ENCODE measurements at regions not wholly inside any gene's neighbourhood (a gene's known extent, or its start where the extent isn't known, plus 50 kb on each side); places are given as distances from the start of the nearest gene placed in this dataset.

DNA sequence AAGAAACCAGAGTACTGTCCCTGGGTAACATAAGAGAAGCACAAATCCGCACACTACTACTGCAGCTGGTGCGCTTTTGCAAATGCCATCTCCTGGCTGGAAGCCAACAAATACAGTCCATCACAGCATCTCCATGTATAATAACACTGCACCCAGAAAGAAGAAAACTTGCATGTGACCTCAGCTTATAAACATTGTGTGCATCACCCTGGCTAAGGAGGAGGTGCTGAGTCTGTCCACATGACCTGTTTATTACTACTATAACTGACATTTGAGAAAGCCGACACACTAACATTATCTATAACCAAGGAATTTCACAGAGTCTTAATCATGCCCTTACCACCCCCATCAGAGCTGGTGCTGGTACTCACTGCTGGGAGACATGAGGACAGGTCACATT, 516.8 kb downstream of the CFAP47 start:
- DNase-seq (ENCODE audit: low read depth), result peak; percentile 23

DNA sequence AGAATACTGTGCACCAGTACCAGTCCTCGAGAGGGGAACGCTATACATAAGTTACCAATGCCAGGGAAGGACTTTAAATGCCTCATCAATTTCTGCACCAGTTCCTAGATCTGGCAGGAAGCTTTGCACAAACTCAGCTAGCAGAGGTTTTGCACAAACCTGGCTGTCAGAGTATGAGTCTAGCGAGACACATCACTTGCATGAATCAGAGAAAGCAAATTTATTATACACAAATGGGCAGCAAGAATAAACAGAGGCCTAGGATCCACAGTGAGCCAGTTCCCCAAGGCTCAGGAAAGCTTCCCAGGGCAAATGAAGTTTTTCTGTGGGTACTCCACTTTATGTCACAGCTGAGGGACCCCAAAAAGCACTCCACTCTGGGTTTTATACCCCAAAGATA, 523.5 kb downstream of the CFAP47 start:
- DNase-seq (ENCODE audit: low read depth), result peak; percentile 50

DNA sequence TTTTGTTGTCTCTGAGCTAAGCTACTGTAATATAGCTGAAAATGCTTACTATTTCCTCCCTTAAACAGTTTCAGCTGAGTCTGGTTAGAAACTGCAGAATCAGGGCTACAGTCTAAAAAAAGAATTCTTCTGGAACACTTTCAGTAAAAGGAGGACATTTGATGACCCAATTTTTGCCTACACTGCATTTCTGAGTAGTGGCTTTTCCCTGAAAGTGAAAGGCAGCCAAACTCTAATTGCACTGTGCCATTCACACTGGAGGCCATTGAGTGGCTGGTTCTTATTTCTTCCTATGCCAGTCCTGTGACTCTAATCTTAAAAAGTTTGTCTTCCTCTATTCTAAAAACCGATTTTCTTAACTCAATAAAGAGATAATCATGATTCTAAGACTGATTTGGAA, 526.0 kb downstream of the CFAP47 start:
- DNase-seq (ENCODE audit: low read depth), result no peak

DNA sequence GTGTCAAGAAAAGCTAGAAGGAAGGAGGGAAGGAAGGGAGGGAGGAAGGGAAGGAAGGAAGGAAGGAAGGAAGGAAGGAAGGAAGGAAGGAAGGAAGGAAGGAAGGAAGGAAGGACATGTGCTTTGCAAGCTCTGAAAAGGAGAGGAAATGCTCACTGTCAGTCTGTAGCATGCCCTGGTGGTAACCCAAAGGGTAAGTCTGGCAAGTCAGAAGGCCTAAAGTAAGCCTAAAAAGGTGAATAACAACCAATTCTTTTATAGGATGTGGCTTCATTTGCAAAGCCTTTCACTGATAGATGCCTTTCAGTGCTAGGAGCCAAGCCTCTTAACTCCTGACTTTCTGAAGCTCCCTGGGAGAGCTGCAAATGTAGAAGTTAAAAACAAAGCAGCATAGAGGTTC, 542.6 kb downstream of the CFAP47 start:
- DNase-seq (ENCODE audit: low read depth), result no peak

DNA sequence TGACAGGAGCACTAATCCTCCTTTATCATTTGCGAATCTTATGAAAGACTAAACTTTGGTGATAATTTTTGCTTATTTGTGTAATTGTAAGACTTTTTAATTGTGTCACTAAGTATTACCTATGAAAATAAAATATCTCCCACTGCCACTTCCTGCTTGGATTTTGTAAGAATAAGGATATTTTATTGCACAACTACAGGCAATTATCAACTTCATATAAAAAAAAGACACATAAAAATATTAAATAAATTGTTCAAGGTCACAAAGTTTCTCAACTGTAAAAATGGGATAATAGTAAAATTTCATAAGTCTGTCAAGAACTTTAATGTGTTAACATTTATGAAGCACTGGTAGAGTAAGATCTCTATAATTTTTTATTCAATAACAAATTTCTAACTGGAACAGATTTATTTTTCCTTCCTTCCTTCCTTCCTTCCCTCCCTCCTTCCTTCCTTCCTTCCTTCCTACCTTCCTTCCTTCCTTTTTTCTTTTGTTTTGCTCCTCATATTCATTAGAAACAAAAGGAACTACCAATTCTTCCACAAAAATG, 527.6 kb upstream of the FAM47C start:
- no peak for DNase-seq (ENCODE audit: low read depth)

DNA sequence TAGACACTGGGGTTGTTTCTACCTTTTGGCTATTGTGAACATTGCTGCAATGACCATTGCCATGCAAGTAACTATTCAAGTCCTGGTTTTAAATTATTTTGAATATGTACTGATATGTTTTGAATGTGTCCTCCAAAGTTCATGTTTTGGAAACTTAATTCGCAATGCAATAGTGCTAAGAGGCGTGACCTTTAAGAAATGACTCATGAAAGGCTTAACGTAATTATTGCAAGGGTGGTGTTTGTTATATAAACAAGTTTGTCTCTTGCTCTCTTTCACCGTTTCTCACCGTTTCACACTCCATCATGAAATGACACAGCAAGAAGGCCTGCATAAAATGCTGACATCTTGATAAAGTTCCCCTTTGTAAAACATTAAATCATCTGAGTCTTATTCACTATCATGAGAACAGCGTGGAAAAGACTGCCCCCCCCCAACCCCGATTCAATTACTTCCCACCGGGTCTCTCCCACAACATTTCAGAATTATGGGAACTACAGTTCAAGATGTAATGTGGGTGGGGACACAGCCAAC, 506.9 kb upstream of the FAM47C start:
- DNase-seq (ENCODE audit: low read depth), result no peak

DNA sequence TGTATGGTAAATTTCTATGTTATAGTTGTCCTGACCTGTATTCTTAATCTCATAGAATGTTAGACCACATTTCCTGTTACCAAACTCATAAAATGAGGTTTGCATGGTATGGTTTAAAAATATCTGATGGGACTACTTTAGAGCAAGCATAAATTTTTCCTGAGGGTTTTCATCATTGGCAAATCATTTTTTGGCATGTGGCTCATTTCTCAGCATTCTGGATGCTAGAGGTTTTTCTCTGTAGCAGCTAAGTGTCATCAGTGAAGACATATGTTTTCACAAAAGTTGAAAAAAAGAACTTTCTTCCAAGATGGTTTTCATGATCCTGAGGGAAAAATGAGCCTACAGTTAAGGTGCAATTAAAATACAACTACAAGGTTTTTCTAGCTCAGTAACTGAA, 503.5 kb upstream of the FAM47C start:
- no peak for DNase-seq (ENCODE audit: low read depth)

DNA sequence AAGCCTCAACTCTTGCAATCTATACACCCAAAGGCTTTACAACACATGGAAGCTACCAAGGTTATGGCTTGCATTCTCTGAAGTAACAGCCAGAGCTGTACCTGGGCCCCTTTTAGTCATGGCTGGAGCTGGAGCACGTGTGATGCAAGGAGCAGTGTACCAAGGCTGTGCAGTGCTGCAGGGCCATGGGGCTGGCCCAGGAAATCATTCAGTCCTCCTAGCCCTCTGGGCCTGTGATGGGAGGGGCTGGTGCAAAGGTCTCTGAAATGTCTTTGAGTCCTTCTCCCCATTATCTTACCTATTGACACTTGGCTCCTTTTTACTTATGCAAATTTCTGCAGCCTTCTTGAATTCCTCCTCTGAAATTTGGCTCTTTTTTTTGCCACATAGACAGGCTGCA, 500.1 kb upstream of the FAM47C start:
- DNase-seq (ENCODE audit: low read depth), result no peak

DNA sequence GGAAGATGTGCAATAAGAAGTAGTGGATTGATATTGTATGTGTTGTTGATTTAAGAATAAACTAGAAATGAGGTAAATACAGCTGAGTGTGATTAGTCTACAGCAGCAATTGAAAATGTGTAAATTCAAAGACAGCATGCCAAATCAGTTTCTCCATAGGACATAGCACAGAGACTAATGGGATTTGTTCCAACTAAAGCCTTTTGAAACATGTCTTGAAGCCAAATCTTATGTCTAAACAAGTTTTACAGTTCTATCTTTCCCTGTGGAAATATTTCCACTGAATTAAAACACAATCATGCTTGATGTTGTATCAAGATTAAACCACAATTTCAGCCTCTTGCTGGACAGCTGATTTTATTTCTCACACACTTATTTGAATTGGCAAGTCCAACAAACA, 497.4 kb upstream of the FAM47C start:
- no peak for DNase-seq (ENCODE audit: low read depth)

DNA sequence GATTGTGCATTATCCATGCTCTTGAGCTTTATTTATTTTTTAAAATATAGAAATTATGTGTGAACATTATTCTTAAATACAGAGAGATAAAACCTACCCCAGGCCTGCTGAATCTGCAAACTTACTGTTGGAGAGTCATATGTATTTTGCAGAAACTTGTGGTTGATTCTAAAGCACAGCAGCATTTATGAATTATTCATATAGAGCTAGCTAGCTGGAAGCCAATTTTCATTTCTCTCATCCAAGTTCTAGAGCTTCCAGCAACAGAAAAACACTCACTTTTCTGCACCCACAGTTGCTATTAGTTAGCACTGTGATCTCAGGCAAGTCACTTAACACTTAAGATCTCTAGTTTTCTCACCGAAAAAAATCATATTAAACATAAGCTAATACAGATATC, 479.5 kb upstream of the FAM47C start:
- no peak for DNase-seq (ENCODE audit: low read depth)

DNA sequence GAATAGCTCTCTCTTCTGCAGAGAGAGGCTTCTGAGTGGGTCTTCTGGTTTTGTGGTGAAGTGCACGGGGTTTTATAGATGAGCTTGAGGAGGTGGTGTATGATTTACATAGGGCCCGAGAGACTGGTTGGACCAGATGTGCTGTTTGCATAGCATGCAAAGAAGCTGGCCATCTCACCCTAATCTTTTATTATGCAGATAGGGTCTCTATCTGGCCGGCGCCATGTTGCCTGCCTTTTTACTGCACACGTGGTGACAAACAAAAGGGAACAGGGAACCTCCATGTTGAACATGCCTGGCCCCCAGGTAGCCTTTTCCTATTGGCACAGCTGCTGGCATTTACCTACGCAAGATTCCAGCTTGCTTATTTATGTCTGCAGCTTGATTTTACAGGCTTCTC, 473.3 kb upstream of the FAM47C start:
- no peak for DNase-seq (ENCODE audit: low read depth)

DNA sequence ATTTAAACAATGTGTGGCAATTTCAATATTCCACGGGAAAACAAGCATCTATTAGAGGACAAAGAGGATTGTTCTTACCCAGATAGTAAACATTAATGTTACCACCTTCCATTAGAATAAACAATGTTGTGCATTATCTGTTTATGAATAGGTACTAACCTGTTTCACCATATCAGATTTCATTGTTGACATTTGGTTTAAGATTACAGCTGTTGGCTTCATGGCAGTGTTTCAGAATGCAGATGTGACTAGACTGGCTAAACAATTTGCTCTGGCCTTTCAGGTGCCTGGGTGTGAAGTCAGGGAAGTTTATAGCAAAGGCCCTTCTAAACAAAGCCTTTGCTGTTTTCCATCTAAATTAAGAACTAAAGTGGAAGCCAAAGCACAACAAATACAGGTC, 464.7 kb upstream of the FAM47C start:
- no peak for DNase-seq (ENCODE audit: low read depth)

DNA sequence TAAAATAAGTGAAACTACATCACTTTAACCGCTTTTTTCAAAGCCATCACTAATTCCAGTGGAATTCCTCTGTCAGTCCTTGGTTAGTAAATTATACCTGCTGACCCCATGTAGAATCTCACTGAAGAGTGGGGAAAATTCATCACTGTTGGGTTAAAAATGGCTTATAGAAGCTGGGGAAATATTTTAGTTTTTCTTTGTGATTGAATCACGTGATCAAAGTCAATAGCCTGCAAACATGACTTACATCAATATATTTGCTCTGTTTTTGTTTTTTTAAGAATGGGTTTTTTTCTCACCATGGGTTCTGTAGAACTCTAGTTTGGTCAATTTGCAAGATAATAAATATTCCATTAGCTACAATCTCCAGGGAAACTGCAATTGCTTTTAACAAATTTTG, 445.2 kb upstream of the FAM47C start:
- no peak for DNase-seq (ENCODE audit: low read depth)

DNA sequence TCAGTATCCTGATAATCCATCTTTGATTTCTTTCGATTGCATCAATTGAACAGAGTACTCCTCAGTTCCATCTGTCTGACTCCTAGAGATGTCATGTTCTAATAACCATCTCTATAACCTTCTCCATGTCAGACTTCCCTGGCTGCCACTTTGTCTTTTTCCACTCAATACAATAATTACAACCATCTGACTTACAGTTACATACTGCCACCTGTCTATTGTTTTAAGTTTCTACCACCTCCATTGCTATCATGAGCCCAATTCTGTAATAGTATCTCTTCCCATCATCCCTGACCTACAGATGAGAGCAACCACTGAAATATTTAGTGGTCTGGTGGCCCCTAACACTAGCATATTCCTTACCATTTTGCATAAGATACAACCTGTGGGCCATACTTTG, 439.2 kb upstream of the FAM47C start:
- DNase-seq (ENCODE audit: low read depth), result no peak

DNA sequence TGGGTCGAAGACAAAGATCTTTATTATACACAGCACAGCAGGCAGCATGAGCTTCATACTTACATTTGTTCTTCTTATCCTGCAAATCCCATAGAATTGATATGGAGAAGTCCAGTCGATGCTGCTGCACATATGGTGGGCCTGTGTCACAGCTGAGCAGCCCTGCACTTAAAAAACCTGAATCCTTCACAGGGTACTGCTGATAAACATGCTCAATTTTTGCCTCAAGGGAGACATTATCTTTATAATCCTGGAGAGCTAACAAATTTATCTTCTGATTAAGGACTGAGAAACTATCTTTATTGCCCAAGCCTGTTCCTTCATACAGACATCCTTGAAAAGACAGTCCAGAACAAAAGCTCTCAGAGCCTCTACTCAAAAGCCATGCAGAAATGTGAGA, 434.4 kb upstream of the FAM47C start:
- no peak for DNase-seq (ENCODE audit: low read depth)

DNA sequence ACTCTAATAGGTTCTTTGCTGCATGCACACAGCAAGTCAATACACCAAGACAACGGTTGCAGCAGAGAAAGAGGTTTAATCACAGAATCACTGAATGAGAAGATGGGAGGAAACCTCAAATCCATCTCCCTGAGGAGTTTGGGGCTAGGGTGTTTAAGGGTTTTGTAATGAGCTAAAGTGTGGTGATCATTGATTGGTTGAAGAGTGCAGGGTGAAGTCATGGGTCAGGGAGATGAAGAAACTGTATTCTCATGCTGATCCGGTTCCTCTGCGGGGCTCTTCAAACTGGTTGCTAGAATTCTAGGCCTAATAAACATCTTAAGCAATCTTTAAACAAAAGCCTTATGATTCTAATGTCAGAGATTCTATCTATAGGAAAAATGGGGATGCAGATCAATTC, 432.5 kb upstream of the FAM47C start:
- DNase-seq (ENCODE audit: low read depth), result no peak

DNA sequence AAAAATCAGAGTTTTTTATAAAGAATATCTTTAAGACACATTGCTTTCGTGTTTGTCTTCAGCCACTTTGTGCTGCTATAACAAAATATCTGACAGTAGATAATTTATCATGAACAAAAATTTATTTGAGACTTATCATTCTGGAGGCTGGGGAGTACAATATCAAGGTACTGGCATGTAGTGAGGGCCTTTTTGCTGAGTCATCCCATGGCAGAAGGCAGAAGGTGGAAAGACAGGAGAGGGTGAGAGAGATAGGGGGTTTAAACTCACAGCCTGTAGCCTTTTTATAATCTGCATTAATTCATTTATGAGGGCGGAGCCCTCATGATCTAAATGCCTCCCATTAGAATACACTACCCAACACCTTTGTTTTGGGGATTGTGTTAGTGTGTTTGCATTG, 431.2 kb upstream of the FAM47C start:
- no peak for DNase-seq (ENCODE audit: low read depth)

DNA sequence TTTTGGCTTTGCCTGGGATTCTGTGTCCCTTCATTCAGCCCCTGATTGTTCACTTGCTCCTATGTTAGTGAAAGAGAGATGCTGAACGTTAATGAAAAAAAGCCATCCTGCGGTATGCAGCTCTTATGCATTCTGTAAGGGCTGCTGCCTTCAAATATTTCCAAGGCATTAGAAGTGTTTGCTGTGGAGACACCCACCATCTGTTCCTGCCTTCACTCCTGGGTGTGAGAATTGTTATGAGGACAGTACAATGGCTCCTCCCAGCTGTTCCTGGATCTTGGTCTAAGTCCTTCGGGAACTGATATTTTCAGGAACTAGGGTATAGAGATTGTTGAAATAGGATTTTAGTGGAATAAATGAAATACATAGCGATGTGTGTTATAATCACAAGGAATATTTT, 427.1 kb upstream of the FAM47C start:
- no peak for DNase-seq (ENCODE audit: low read depth)

DNA sequence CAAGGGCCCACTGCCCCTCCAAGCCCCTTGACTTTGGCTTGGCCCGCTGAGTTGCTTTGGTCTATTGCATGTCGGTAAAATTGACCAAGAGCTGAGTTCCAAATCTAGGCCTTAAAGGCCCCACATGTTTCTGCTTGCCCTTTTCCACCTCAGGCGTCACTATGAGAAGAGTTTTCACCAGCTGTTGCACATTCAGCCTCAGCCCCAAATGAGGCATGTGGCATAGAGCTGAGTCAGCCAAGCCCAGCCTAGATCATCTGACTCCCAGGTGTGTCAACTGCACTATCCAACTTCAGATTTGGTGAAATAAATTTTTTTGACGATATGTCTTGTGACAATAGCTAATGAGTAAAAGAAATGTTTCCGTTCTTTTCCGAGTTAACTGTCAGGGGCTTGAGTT, 424.5 kb upstream of the FAM47C start:
- DNase-seq (ENCODE audit: low read depth), result no peak

DNA sequence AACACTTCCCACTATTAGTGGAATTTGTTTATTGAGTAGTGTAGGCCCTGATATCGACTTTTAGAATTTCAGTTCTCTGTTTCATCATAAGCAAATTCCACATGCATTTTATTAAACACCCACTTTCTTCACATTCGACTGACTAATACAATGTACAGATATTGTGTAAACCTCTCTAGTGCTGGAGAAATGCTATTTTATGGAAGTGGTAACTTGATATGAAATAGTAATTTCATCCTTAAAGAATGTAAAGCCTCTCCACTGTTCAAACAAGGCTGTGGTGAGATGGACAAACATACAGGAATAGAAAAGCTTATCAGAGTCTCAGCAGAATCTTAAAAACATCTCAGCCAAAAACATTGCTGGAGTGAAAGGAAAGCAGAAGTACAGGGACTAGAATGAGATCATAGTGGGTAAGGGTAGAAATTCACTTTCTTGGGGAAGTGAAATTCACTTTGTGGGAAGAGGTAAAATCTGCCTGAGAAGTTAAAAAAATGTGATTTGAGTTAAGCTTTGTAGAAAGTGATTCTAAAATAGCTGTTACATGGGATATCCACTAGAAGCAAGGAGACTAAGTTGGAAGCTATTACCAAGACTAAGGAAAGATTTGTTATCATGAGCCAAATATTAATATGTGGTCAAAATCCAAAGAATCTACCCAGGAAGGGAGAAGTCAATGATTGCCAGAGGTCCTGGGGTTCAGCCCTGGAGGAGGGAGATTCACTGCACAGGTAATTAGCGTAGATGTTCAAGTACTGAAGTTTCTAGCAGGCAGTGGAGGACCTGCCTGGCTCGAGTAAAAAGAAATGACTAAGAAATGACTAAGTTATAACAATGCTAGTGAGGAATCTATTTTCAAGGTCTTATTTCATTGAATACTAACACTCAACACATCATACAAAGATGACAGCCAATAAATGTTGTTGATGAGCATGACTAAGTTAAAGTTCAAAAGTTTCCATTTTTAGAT, 398.3 kb upstream of the FAM47C start:
- DNase-seq (ENCODE audit: low read depth), result peak; percentile 3

DNA sequence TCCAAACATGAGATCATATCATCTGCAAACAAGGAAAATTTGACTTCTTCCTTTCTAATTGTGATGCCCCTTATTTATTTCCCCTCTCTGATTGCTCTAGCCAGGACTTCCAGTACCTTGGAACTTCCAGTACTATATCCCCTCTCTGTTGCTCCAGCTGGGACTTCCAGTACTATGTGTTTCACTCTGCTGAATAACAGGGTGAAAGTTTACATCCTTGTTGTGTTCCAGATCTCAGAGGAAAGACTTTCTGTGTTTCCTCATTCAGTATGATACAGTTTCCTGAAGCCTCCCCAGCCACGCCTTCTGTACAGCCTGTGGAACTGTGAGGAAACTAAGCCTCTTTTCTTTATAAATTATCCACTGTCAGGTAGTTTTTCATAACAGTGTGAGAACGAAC, 381.3 kb upstream of the FAM47C start:
- no peak for DNase-seq (ENCODE audit: low read depth)

DNA sequence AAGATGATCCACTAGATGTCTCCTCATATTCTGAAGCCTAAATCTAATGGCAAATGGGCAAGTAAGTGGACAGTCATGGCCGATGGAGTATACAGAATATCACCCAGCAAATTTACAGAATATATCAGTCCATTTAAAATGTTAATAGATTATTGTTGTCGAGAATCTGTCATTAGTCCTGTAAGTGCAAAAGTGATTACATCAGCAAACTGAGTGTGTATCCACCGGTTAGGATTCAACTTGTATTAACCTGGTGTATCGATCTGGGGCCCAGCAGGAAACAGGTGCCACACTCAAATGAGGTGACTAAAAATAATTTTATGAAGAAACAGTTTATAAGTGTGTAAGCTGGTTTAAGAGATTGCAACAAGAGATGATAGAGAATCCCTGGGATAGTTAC, 367.9 kb upstream of the FAM47C start:
- DNase-seq (ENCODE audit: low read depth), result no peak

DNA sequence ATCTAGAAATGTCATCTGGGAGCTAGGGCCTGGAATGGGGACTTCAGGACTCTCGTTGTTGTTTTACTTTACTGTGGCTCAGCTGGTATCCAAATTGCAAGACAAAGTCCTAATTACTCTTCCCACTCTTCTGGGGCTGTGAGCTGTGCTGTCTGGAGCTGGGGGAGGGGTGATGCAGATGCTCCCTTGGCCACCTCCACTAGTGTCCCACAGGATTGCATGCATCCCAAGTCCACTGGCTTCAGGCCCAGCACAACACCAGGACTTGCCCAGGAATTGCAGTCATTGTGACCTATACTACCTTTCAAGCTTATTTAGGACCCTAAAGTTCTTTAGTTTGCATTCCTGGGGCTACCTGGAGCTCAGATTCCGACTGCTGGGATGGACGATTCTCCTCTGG, 366.1 kb upstream of the FAM47C start:
- no peak for DNase-seq (ENCODE audit: low read depth)

DNA sequence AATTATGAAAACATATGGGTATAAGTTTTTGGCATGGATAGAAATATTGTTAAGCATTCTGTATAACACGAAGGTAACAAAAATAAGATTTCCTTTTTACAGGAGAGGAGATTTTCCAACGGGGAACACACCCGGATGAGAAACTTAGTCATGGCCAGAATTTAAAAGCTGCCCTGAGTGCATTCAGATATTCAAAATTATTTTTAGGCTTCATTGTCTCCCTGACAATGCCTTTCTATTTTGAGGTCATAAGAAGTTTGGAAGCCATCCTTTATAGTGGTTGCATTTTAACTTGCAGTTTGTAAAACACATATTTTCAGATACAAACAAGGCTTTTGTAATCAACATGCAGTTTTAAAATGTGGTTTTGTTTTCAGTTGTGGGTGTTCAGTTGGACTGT, 357.5 kb upstream of the FAM47C start:
- DNase-seq (ENCODE audit: low read depth), result no peak
